ENCODE measurements at regions not wholly inside any gene's neighbourhood (a gene's known extent, or its start where the extent isn't known, plus 50 kb on each side); places are given as distances from the start of the nearest gene placed in this dataset.

DNA sequence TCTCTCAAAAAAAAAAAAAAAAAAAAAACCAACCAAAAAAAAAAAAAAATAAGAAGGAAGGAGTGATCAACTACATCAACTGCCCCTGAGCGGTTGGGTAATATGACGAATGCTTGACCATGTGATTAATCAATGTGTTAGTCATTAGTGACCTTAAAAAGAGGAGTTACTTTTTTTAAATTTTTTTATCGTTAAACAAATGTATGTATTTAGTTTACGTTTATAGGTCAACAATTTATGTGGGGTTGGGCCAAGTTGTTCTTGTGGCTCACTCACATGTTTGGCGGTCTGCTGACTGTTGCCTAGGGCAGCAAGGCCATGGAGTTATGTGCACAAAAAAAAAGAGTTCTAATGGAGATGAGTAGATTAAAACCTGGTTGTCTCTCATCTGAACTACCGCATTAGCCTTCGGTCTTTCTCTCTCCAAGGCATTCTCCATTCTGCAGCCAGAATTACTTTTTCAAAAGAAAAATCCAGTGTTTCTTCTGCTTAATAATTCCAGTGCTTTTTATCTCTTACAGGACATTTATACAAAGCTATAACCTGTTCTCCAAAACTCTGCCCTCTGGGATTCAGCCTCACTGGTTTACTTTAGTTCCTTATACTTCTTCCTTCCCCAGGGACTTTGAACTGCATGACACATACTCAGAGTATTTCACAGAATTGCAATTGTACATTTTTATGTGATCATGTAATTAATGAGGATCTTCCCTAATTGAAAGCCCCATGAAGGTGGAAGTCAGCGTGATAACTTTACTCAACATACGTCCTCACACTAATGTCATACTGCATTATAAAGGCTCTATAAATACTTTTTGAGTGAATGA, 505.5 kb downstream of the ANKRD50 start:
- no peak overlapping the region for H3K4me3 ChIP-seq (ENCODE audit: low read depth in 2 of 2, low read length in 1 of 2)
- ChIA-PET POLR2A (no interaction called here), CTCF (no interaction called here)
- peaks cover 12% of the 10 kb centered on the region for H3F3A ChIP-seq (replicated peaks; ENCODE audit: insufficient read depth)
- H3K27me3 ChIP-seq (ENCODE audit: insufficient read depth), result no peaks in the 10 kb centered on the region
- no peaks in the 10 kb centered on the region for H3K9me2 ChIP-seq
- H4K20me1 ChIP-seq (ENCODE audit: insufficient read depth), result no peaks in the 10 kb centered on the region
- H3K4me1 ChIP-seq (ENCODE audit: control insufficient read depth in 1 of 2, insufficient read depth in 2 of 2, low read depth in 1 of 2, low read length in 1 of 2), result peaks cover 0 to 13% of the 10 kb centered on the region in 2 experiments; a peak in 2 of 4 replicates
- no peak overlapping the region for H3K4me2 ChIP-seq
- no peak overlapping the region for H3K27ac ChIP-seq (ENCODE audit: low read depth in 2 of 2, low read length in 1 of 2)
- no peaks in the 10 kb centered on the region for H3K9me3 ChIP-seq
- H3K36me3 ChIP-seq (replicated peaks in 1 of 2; ENCODE audit: control insufficient read depth in 1 of 2, insufficient read depth in 2 of 2, low read length in 1 of 2), result no peaks in the 10 kb centered on the region
- DNase-seq, result no peak
- no peak overlapping the region for H3K9ac ChIP-seq
- no peaks in the 10 kb centered on the region for H3K79me2 ChIP-seq (ENCODE audit: insufficient read depth)
- TF ChIP-seq RFX5 (IDR thresholded peaks at IDR 0.05; ENCODE audit: low read length), result no peak
- no peak for TF ChIP-seq TCF12 (IDR thresholded peaks at IDR 0.05)
- TF ChIP-seq MXI1 (IDR thresholded peaks at IDR 0.05; ENCODE audit: low read depth, low read length), result no peak
- no peak for TF ChIP-seq RXRA (IDR thresholded peaks at IDR 0.05; ENCODE audit: borderline replicate concordance, low read depth)
- no peak for TF ChIP-seq EP300 (IDR thresholded peaks at IDR 0.05; ENCODE audit: borderline replicate concordance in 1 of 2, low read depth in 1 of 2, low read length in 1 of 2)
- TF ChIP-seq IRF3 (IDR thresholded peaks at IDR 0.05; ENCODE audit: low read depth, low read length), result no peak
- no peak for TF ChIP-seq SMC3 (IDR thresholded peaks at IDR 0.05; ENCODE audit: low read depth, low read length)
- peak overlapping the region; percentile 7; the same call in 1 of the 2 replicates for H2AFZ ChIP-seq (ENCODE audit: low read depth)
- 93% methylated on average over 9 of the region's 9 CpGs for WGBS (ENCODE audit: low lambda C conversion rate)

DNA sequence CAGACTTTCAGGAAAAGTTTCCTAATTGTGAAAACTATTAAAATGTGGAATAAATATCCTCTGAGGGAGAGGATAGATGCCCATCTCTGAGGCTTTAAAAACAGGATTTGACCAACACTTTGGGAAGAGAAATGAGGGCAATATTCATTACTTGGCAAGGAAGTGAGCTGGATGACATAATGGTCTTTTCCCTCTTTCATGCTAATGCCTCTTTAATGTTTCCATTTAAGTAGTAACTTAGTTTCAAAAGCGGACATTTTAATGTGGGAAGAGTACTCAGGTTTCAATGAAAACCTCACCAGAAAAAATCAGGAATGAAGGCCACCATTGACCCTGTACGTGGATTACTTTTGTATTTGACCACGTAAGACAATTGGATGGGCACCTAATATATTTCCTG, 503.3 kb downstream of the ANKRD50 start:
- DNase-seq, result no peak
- POLR2A ChIA-PET, result no interaction called here
- 90% methylated on average over 3 of the region's 3 CpGs for WGBS (ENCODE audit: low lambda C conversion rate)
- no peaks in the 10 kb centered on the region for H3K9me2 ChIP-seq
- no peaks in the 10 kb centered on the region for H3K36me3 ChIP-seq (replicated peaks in 1 of 2; ENCODE audit: control insufficient read depth in 1 of 2, insufficient read depth in 2 of 2, low read length in 1 of 2)
- CTCF ChIA-PET, result no interaction called here
- H3K9ac ChIP-seq, result no peak overlapping the region
- H3F3A ChIP-seq (replicated peaks; ENCODE audit: insufficient read depth), result peaks cover under 1% of the 10 kb centered on the region
- H3K4me3 ChIP-seq (ENCODE audit: low read depth in 2 of 2, low read length in 1 of 2), result no peak overlapping the region
- no peaks in the 10 kb centered on the region for H4K20me1 ChIP-seq (ENCODE audit: insufficient read depth)
- H3K27ac ChIP-seq (ENCODE audit: low read depth in 2 of 2, low read length in 1 of 2), result no peak overlapping the region; a peak in 1 of 4 replicates
- no peaks in the 10 kb centered on the region for H3K79me2 ChIP-seq (ENCODE audit: insufficient read depth)
- H3K4me2 ChIP-seq, result no peak overlapping the region
- no peaks in the 10 kb centered on the region for H3K27me3 ChIP-seq (ENCODE audit: insufficient read depth)
- no peaks in the 10 kb centered on the region for H3K9me3 ChIP-seq
- no peak for TF ChIP-seq GATA2 (CRISPR knock-in tag; IDR thresholded peaks at IDR 0.05)
- no peak for TF ChIP-seq EZH2phosphoT487 (IDR thresholded peaks at IDR 0.05; ENCODE audit: borderline replicate concordance, low read depth)
- TF ChIP-seq FOXM1 (IDR thresholded peaks at IDR 0.05; ENCODE audit: low read depth), result no peak
- no peak for TF ChIP-seq ELF1 (IDR thresholded peaks at IDR 0.05)
- TF ChIP-seq, protein P1, sequence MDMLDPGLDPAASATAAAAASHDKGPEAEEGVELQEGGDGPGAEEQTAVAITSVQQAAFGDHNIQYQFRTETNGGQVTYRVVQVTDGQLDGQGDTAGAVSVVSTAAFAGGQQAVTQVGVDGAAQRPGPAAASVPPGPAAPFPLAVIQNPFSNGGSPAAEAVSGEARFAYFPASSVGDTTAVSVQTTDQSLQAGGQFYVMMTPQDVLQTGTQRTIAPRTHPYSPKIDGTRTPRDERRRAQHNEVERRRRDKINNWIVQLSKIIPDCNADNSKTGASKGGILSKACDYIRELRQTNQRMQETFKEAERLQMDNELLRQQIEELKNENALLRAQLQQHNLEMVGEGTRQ (IDR thresholded peaks at IDR 0.05; ENCODE audit: borderline replicate concordance, low read depth, low read length), result no peak
- no peak for TF ChIP-seq NFIC (IDR thresholded peaks at IDR 0.05; ENCODE audit: borderline replicate concordance)
- TF ChIP-seq, protein P2, sequence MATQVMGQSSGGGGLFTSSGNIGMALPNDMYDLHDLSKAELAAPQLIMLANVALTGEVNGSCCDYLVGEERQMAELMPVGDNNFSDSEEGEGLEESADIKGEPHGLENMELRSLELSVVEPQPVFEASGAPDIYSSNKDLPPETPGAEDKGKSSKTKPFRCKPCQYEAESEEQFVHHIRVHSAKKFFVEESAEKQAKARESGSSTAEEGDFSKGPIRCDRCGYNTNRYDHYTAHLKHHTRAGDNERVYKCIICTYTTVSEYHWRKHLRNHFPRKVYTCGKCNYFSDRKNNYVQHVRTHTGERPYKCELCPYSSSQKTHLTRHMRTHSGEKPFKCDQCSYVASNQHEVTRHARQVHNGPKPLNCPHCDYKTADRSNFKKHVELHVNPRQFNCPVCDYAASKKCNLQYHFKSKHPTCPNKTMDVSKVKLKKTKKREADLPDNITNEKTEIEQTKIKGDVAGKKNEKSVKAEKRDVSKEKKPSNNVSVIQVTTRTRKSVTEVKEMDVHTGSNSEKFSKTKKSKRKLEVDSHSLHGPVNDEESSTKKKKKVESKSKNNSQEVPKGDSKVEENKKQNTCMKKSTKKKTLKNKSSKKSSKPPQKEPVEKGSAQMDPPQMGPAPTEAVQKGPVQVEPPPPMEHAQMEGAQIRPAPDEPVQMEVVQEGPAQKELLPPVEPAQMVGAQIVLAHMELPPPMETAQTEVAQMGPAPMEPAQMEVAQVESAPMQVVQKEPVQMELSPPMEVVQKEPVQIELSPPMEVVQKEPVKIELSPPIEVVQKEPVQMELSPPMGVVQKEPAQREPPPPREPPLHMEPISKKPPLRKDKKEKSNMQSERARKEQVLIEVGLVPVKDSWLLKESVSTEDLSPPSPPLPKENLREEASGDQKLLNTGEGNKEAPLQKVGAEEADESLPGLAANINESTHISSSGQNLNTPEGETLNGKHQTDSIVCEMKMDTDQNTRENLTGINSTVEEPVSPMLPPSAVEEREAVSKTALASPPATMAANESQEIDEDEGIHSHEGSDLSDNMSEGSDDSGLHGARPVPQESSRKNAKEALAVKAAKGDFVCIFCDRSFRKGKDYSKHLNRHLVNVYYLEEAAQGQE (IDR thresholded peaks at IDR 0.05; ENCODE audit: low read depth, low read length), result no peak
- no peak for TF ChIP-seq FOSL2 (IDR thresholded peaks at IDR 0.05; ENCODE audit: borderline replicate concordance, low read depth)
- TF ChIP-seq YY1 (IDR thresholded peaks at IDR 0.05; ENCODE audit: low read depth), result no peak
- no peak for TF ChIP-seq IRF3 (IDR thresholded peaks at IDR 0.05; ENCODE audit: low read depth, low read length)
- TF ChIP-seq MAX (IDR thresholded peaks at IDR 0.05; ENCODE audit: low read depth), result no peak
- H2AFZ ChIP-seq (ENCODE audit: low read depth), result 0 out of 2 replicates have a peak overlapping the region, but pooled peaks have one; percentile 13
- H3K4me1 ChIP-seq (ENCODE audit: control insufficient read depth in 1 of 2, insufficient read depth in 2 of 2, low read depth in 1 of 2, low read length in 1 of 2), result peaks cover 4 to 8% of the 10 kb centered on the region in 2 experiments; a peak in 3 of 4 replicates

All from SK-N-SH (cell line).